DND-41 (cell line): ENCODE measurements at regions not wholly inside any gene's neighbourhood (a gene's known extent, or its start where the extent isn't known, plus 50 kb on each side); places are given as distances from the start of the nearest gene placed in this dataset.

Source experiments
- ATAC-seq: fragments of 200-7000 bp; cut with Tn5 transposase; 3 replicates; pipeline ENCODE4 v1.9.1; 2021; ENCODE audit warnings: low read depth; ENCODE audit not compliant: insufficient read depth
- DNase-seq: peaks from one replicate; pipeline ENCODE4 v3.0.0-alpha.2; 2020
- H2AFZ ChIP-seq: 2 replicates; pipeline ENCODE4 v1.6.0; 2012; ENCODE audit warnings: low read depth, low read length
- H3K27ac ChIP-seq: 2 replicates; pipeline ENCODE4 v1.5.1; 2012; ENCODE audit warnings: low read length, inconsistent platforms
- H3K27me3 ChIP-seq: fragments of 200-600 bp; sonication (generic); 2 replicates; pipeline ENCODE4 v1.6.0; 2012; ENCODE audit warnings: low read length, mild to moderate bottlenecking, inconsistent platforms; ENCODE audit not compliant: insufficient read depth, poor library complexity
- H3K36me3 ChIP-seq: 2 replicates; pipeline ENCODE4 v1.5.1; 2012; ENCODE audit warnings: low read length, inconsistent platforms; ENCODE audit not compliant: insufficient read depth
- H3K4me1 ChIP-seq: 2 replicates; pipeline ENCODE4 v1.5.1; 2012; ENCODE audit warnings: mild to moderate bottlenecking, low read length; ENCODE audit not compliant: insufficient read depth
- H3K4me2 ChIP-seq: 2 replicates; pipeline ENCODE4 v1.6.0; 2012; ENCODE audit warnings: mild to moderate bottlenecking, moderate library complexity, low read length, inconsistent platforms; ENCODE audit not compliant: insufficient read depth
- H3K4me3 ChIP-seq, 2 experiments: fragments of 200-600 bp in 1 of 2; shearing (Covaris generic) in 1 of 2; 2 replicates each; pipeline ENCODE4 v1.5.1; 2012 to 2016; ENCODE audit warnings: inconsistent platforms in 2 of 2, low read length in 2 of 2, mild to moderate bottlenecking in 2 of 2, low read depth in 1 of 2, moderate library complexity in 1 of 2
- H3K79me2 ChIP-seq: 2 replicates; pipeline ENCODE4 v1.6.0; 2012; ENCODE audit warnings: low read length, inconsistent platforms; ENCODE audit not compliant: insufficient read depth
- H3K9ac ChIP-seq: 2 replicates; pipeline ENCODE4 v1.6.0; 2012; ENCODE audit warnings: low read depth, mild to moderate bottlenecking, inconsistent platforms, low read length, moderate library complexity
- H3K9me3 ChIP-seq: 2 replicates; pipeline ENCODE4 v1.5.1; 2012; ENCODE audit warnings: low read length, moderate library complexity, mild to moderate bottlenecking, inconsistent platforms; ENCODE audit not compliant: insufficient read depth, severe bottlenecking
- H4K20me1 ChIP-seq: 2 replicates; pipeline ENCODE4 v1.6.0; 2012; ENCODE audit warnings: low read length; ENCODE audit not compliant: insufficient read depth
- EZH2 ChIP-seq: IDR thresholded peaks from 3 replicates; pipeline ENCODE4 v1.6.1; 2012; ENCODE audit warnings: borderline replicate concordance, low read depth, mild to moderate bottlenecking, moderate library complexity, low read length, inconsistent platforms; ENCODE audit not compliant: severe bottlenecking
- TF ChIP-seq, protein P1 (sequence below): IDR thresholded peaks from 2 replicates; pipeline ENCODE4 v1.5.1; 2012; ENCODE audit warnings: borderline replicate concordance, low read length, moderate library complexity, mild to moderate bottlenecking; ENCODE audit not compliant: poor library complexity, severe bottlenecking; ENCODE audit errors: extremely low read depth

DNA sequence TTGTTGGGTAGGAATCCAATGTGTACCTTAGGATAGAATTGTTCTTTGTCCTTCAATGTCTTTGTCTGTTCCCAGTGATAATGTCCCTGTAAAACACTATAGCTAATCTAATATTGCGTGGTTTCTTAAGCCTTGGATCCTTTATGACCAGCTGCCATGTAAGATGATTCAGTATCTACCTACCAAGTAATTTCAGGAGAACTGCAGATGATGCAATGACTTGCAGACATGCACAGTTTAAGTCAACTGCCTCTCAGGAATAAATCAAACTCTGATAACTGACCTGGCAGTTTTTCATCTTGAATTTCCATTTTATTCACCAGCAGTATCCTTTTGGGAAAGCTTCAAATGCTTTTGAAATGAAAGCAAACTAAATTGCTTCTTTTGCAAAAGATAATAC lies 157.8 kb downstream of the TPBG start:
- Histone ChIP-seq H3K4me3 (no peak overlapping the region), H3K36me3 (no peaks in the 10 kb centered on the region), H3K79me2 (no peaks in the 10 kb centered on the region), H3K9me3 (no peaks in the 10 kb centered on the region), H3K4me1 (no peaks in the 10 kb centered on the region), H4K20me1 (no peaks in the 10 kb centered on the region), H3K27ac (no peak overlapping the region), H3K9ac (no peak overlapping the region), H3K27me3 (no peaks in the 10 kb centered on the region), H2AFZ (no peak overlapping the region), H3K4me2 (no peak overlapping the region)
- DNase-seq (no peak), ATAC-seq (no peak)
- TF ChIP-seq EZH2: no peak
- TF ChIP-seq, protein P1, sequence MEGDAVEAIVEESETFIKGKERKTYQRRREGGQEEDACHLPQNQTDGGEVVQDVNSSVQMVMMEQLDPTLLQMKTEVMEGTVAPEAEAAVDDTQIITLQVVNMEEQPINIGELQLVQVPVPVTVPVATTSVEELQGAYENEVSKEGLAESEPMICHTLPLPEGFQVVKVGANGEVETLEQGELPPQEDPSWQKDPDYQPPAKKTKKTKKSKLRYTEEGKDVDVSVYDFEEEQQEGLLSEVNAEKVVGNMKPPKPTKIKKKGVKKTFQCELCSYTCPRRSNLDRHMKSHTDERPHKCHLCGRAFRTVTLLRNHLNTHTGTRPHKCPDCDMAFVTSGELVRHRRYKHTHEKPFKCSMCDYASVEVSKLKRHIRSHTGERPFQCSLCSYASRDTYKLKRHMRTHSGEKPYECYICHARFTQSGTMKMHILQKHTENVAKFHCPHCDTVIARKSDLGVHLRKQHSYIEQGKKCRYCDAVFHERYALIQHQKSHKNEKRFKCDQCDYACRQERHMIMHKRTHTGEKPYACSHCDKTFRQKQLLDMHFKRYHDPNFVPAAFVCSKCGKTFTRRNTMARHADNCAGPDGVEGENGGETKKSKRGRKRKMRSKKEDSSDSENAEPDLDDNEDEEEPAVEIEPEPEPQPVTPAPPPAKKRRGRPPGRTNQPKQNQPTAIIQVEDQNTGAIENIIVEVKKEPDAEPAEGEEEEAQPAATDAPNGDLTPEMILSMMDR: no peak

DNA sequence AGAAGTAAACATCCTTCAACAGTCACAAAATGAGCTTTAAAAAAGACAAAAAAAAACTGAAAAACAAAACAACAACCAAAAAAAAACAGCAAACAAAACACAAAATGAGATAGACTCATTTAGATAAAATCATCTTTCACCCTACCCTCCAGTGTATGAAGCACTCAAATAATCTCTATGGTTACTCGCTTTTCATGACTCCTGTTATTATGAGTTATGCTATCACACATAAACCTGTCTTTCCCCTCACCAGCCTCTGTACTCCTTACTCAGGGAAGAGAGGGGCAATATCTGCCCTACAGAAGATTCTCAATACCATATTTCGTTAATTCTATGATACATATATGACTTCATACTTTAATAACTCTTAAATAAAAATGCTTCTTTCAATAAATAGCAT lies 158.2 kb downstream of the TPBG start:
- H3K9me3 ChIP-seq: no peaks in the 10 kb centered on the region
- no peaks in the 10 kb centered on the region for H3K79me2 ChIP-seq
- H3K27me3 ChIP-seq: no peaks in the 10 kb centered on the region
- no peak overlapping the region for H3K27ac ChIP-seq
- no peaks in the 10 kb centered on the region for H3K36me3 ChIP-seq
- no peak overlapping the region for H3K4me3 ChIP-seq
- no peak overlapping the region for H2AFZ ChIP-seq
- DNase-seq (no peak), ATAC-seq (no peak)
- H3K9ac ChIP-seq: no peak overlapping the region
- H4K20me1 ChIP-seq: no peaks in the 10 kb centered on the region
- H3K4me1 ChIP-seq: no peaks in the 10 kb centered on the region
- no peak overlapping the region for H3K4me2 ChIP-seq
- TF ChIP-seq, protein P1: no peak
- TF ChIP-seq EZH2: no peak

DNA sequence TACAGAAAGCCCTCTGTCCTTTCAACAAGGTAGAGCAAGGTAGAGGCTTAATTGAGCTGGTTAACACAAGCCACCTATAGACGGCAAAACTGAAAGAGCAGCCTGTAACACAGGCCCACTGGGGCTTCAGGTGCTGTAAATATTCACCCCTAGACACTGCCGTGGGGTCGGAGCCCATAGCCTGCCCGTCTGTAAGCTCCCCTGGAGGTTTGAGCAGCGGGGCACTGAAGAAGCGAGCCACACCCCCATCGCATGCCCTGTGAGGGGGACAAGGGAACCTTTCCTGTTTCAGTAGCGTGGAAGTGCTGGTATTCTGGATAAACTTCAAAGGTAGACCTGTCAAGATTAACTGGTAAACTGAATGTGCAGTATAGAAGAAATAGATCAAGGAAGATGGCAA lies 160.4 kb downstream of the TPBG start:
- TF ChIP-seq, protein P1: no peak
- TF ChIP-seq EZH2: no peak
- Histone ChIP-seq H3K27me3 (no peaks in the 10 kb centered on the region), H3K4me3 (no peak overlapping the region), H3K36me3 (no peaks in the 10 kb centered on the region), H3K4me1 (no peaks in the 10 kb centered on the region), H2AFZ (no peak overlapping the region), H3K4me2 (no peak overlapping the region), H4K20me1 (no peaks in the 10 kb centered on the region), H3K79me2 (no peaks in the 10 kb centered on the region), H3K9ac (no peak overlapping the region), H3K9me3 (no peaks in the 10 kb centered on the region), H3K27ac (no peak overlapping the region)
- ATAC-seq (no peak), DNase-seq (no peak)
